GM12874 (cell line): ENCODE measurements at regions not wholly inside any gene's neighbourhood (a gene's known extent, or its start where the extent isn't known, plus 50 kb on each side); places are given as distances from the start of the nearest gene placed in this dataset.

Source experiments
- TF ChIP-seq, protein P1 (sequence below): IDR thresholded peaks from 2 replicates; pipeline ENCODE4 v1.5.1; 2011; ENCODE audit warnings: low read depth, mild to moderate bottlenecking, control low read depth, low read length, moderate library complexity; ENCODE audit not compliant: insufficient read depth

DNA sequence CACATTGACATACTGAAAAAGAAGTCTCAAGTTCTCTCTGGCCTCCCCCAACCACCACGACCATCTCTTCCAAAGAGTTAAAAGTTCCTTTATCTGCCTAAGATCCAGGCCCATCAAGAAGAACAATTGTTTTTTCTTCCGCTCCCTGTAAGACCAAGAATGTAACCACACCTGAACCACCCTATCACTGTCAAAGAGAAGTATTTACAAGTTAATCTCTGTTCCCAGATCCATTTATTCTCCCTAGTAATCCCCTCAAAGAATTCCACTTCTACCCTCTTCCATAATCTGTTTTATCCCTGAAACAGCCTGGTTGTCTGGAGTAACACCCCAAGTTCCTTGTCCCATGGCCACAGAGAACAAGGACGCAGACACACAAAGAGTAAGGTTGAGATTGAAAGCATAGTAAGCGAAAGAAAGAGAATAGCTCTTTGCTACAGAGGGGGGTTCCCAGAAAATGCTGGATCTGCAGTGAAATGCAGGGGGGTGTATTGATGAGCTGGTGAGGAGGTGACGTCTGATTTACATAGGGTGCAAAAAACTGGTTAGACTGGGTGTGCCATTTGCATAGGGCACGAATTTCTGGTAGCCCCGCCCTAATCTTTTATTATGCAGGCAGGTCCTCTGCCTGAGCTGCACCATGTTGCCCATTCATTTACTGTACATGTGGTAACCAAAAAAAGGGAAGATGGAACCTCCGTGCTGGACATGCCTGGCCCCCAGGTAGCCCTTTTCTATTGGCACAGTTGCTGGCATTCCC lies 122.0 kb downstream of the SKIDA1 start:
- TF ChIP-seq, protein P1, sequence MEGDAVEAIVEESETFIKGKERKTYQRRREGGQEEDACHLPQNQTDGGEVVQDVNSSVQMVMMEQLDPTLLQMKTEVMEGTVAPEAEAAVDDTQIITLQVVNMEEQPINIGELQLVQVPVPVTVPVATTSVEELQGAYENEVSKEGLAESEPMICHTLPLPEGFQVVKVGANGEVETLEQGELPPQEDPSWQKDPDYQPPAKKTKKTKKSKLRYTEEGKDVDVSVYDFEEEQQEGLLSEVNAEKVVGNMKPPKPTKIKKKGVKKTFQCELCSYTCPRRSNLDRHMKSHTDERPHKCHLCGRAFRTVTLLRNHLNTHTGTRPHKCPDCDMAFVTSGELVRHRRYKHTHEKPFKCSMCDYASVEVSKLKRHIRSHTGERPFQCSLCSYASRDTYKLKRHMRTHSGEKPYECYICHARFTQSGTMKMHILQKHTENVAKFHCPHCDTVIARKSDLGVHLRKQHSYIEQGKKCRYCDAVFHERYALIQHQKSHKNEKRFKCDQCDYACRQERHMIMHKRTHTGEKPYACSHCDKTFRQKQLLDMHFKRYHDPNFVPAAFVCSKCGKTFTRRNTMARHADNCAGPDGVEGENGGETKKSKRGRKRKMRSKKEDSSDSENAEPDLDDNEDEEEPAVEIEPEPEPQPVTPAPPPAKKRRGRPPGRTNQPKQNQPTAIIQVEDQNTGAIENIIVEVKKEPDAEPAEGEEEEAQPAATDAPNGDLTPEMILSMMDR, result no peak

DNA sequence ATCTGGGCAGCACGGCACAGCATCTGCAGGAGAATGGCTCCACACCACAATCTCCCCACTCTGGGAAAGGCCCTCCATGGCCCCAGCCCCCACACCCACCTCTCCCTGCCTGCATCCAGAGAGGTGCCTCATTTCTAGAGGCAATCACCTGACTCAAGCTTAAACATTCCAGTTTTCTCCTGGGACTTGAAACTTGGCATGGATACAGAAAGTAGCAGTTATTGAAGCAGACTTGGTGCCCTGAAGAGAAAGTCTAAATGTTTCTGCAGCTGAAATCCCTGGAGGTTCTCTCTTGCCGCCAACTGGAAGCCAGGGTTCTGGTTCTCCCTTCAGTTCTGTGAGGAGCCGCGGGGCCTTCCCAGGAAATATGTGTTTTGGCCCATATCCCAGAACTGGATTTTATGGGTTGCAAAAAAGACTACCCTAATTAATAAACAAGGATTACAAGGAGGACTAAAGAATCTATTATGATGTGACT lies 122.8 kb downstream of the SKIDA1 start:
- TF ChIP-seq, protein P1, result no peak

DNA sequence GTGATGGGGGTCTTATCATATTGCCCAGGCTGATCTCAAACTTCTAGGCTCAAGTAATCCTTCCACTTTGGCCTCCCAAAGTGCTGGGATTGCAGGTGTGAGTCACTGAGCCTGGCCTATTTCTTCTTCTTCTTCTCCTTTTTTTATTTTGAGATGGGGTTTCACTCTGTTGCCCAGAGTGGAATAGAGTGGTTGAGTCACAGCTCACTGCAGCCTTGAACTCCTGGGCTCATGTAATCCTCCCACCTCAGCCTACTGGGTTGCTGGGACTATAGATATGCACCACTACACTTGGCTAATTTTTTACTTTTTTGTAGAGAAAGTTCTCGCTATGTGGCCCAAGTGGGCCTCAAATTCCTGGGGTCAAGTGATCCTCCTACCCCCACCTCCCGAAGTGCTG lies 124.3 kb downstream of the SKIDA1 start:
- TF ChIP-seq, protein P1, result no peak

DNA sequence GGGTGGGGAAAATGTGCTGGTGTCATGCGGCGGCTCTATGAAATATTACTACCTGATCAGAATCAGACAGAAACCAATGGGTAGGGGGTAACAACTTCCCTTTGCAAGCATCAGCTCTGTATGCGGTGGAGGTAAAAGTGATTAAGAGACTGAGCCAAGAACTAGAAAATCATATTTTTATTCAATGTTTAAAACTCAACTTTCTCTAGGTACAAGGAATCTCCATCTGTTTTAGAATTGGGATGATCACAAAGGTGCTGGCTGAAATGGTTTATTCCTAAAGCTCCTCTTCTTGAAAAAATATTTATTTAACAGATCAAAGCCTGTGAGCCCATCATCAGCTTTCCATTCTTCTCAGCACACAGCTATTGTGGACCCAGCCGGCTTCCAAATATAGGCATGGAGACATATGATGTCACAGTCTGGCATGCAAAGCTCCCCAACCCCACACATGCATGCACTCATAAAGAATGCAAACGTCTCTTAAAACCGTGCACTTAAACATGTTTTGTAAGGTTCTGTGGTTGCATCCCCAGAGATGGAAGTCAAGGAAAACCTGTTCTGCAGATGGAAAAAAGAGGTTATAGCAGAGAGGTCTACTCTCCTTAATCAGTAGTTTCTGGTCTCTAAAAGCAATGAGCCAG lies 126.0 kb downstream of the SKIDA1 start:
- TF ChIP-seq, protein P1, result no peak

DNA sequence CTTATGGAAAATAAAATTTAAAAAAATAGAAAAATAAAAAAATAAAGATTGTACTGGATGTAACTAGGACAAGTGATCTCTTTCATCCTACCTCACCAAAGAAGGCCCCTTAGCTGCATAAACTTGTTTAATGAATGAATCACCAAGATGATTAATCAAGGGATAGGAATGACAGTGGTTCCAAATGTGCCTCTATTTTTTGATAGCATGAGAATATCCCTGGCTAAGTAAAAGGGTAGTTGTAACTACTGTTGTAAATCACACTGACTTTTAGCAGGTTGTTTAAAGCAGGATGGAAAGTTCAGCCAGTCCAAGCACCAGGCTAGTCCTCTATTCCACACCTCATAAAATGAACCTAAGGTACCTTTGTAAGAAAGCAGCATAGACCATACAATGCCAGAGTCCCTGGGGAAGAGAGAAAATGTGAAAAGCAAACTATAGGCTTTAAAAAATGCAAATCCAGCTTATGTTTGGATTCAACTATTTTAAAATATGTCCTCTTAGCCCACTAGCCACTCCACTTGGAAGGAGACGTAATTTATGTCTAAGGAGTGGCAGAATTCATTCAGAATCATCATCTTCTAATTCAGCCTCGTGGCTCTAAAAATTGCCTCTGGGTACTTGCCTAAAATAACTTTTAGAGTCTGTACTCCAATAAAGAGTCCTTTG lies 126.8 kb downstream of the SKIDA1 start:
- TF ChIP-seq, protein P1, result no peak

DNA sequence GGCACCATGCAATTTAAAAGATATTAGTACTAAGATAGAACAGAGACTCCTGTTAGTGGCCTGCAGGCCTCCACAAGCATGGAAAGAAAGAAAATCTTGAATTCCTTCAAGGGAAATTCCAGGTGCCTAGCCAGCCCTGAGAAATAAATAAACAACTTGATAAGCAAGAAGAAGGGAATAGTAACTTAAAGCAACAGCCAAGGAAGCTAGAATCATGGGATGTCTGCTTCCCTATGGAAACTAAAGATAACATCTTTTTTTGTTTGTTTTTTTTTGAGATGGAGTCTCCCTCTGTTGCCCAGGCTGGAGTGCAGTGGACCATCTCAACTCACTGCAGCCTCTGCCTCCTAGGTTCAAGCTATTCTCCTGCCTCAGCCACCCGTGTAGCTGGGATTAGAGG lies 128.6 kb downstream of the SKIDA1 start:
- TF ChIP-seq, protein P1, result no peak

DNA sequence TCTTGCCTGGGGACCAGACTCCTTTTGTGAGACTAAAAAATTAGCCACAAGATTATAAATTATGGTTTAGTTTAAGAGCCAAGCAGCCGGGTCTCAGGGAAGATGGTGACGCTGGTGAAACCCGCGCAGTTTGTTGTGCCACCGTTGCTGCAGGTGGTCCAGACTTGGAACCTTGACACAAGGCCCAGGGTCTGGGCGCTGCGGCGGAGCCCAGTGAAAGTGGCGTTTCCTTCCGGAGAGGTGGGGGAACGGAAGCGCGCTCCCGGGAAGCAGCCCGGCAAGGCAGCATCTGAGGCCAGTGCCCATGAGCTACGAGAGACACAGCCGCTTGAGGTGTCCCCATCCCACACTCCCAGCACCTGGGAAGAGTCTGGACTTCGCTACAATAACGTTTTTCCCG lies 131.6 kb downstream of the SKIDA1 start:
- TF ChIP-seq, protein P1, result no peak
